GM19452 (cell line): ENCODE measurements at regions not wholly inside any gene's neighbourhood (a gene's known extent, or its start where the extent isn't known, plus 50 kb on each side); places are given as distances from the start of the nearest gene placed in this dataset.
"Not testable (repeated sequence)": the region's sequence is repeated elsewhere in the genome, so short reads cannot be mapped to it uniquely, and the experiment has no call there.

ENCODE experiments used
- ATAC-seq: cut with Tn5 transposase; IDR thresholded peaks from one replicate; pipeline ENCODE4 v1.9.1; 2021; ENCODE audit not compliant: unreplicated experiment

DNA sequence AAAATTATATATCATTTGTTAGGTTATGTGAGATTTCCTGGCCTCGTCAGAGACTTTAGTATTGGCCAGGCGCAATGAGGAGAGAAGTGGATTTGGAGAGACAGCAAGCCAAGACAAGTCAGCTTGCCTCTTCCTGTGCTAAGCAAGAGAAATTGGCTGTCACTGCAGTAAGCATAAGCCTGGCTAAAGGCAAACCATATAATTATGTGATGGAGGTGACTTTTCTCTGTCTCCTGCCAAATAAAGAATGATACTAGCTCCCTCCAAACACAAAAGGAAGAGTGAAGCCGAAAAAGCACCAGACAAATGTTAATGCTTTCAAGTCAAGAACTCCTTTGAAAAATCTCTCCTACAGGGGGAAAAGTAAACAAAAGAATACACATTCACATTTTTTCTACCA is 2246.0 kb downstream of the ARAP2 start:
- no peak for ATAC-seq

DNA sequence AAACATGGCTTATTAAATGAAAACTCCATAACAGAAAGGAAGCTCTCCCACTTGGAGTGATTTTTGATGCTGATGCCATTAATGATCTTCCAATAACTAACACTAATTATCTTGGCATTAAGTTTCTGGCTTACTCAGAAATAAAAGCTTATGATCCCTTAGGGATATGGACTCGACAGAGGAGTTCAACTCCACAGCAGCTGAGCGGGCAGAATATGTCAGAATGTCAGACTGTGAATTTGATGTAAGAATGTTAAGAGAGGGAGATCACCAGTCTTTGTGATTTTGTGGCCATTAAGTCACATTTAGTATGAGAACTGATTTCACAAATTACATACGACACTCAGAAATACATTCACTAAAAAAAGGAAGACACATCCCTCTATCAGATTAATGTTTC is 2244.0 kb downstream of the ARAP2 start:
- ATAC-seq, result no peak

DNA sequence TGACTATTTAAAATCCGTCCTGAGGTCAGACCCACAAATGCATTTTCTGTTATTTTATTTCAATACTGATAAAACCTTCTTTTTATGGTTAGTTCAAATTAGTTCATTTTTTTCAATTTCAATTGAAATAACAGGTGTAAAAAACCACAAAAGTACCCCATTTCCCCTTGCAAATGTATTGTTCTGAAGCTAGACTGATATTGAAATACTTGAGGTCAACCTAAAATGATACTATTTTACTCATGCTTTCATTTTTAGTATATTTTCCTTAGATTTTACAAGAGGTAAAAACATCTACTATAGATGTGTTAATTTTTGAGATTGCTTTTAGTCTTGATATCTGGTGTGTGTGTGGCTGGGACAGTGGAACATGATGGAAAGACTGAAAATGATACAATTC is 2237.8 kb downstream of the ARAP2 start:
- not testable (repeated sequence) for ATAC-seq

DNA sequence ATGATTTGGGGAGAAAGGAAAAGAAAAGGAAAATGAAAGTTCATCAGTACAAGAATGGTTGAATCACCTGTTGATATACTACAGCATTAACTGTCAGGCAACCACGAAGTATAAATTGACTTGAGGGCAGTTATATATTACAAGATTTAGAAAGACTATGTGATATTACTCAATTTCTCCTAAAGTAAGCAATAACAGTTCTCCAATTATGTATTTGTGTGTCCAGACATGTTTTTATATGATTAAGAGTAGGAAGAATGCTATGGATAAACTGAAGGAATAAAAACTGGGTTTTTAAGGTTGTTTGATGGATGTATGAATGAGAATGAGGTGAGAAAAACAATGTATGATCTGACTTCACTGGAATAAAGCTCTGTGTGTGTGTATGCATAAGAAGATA is 2234.4 kb downstream of the ARAP2 start:
- ATAC-seq, result no peak

DNA sequence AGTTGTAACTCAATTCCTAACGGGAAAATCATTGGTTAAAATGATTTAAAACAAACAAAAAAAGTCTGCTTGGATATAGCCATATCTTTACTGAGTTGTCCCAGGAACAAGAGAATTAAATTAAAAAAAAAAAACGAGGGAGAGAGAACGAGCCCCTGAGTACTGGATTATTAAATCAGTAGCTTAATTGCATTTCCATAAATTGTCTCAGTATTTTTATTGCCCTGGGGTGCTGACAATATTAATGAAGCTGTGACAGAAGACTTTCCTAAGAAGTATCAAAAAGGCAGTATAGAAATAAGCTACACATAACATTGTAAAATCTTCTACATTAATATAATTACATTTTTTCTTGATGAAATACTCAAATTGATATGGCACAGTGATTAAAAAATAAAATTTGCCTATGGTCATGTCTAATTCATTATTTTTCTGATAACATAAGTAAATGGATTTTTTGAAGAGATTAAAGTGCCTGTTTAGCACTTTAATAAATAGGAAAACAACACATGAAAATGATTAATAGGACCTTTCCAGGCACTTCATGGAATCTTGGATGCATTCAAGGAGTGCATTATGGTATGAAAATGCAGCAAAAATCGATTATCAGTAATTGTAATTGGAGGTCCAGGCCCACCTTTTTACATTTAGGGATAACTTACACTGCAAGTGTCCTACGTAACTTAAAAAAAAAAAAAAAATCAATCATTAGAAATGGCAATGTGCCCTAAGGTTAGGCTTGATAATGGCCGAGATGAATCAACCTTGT is 2233.4 kb downstream of the ARAP2 start:
- no peak for ATAC-seq

DNA sequence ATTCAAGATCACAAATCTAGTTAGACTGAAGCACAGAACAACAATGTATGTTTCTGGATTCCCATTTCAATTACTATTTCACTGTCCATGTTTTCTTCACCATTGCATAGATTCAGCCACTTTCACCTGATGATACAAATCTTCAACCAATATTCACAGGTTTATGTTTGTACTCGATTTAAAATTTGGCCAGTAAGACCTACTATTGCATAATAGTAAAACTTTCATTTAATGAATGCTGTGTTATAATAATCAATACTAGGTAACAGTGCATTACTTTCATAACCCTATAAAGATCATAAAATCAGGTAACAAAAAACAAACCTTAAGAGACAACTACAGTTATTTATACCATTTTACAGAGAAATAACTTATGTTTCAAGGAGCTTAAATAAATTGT is 2209.1 kb downstream of the ARAP2 start:
- ATAC-seq, result no peak

DNA sequence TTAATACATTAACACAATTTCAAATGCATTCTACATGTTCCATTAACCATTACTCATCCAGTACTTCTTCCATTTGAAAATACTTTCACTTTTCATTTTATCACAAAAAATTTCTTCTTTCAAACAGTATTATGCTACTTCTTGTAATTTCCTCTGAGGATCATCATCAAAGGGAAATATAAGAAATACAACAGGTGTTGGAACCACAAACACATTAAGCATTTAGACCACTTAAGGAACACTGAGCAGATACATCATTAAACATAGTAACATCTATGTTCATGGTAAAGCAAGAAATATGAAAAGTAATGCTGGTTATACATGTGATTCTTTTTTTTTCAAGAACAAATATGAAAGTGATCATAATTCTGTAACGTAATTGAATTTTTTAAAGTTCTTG is 2207.0 kb downstream of the ARAP2 start:
- ATAC-seq, result no peak

DNA sequence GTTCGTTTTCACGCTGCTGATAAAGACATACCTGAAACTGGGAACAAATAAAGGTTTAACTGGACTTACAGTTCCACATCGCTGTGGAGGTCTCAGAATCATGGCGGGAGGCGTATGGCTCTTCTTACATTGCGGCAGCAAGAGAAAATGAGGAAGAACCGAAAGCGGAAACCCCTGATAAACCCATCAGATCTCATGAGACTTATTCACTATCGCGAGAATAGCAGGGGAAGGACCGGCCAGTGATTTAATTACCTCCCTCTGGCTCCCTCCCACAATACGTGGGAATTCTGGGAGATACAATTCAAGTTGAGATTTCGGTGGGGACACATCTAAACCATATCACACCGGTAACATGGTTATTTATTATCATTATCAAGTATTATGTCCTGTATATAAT is 2204.5 kb downstream of the ARAP2 start:
- no peak for ATAC-seq

DNA sequence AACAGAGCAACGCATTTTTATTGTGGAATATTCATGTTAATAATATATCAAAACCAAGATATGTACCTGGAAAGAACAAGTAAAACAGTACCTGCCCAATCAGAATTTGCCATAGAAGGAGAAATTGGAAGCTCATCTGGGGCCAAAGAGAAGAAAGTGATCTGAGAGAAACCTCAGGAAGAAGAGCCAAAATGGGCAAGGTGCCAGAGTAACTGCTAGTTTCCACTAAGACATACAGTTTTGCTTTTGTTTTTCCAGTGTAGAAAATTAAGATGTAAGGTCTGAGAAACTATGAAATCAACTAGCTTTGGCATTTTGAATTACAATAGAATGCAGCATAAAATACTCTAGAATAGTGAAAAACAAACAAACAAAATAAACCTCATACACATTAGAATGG is 2201.2 kb downstream of the ARAP2 start:
- no peak for ATAC-seq

DNA sequence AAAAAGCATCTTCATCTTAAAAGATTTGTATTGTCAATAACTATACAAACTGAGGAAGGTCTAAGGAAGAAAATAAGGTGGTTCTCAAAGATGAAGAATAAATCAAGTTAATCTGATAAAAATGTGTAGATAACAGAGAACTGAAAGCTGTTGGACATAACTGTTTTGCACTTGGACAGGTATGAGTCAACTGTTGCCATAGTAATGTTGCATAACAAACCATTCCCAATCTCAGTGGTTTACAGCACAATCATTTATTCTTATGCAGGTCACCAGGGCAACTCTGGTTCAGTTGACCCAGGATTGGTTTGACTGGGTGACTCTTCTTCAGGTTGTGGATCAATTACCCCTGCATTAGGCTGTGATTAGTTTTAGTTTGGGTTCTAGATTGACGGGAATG is 2197.7 kb downstream of the ARAP2 start:
- ATAC-seq, result no peak

DNA sequence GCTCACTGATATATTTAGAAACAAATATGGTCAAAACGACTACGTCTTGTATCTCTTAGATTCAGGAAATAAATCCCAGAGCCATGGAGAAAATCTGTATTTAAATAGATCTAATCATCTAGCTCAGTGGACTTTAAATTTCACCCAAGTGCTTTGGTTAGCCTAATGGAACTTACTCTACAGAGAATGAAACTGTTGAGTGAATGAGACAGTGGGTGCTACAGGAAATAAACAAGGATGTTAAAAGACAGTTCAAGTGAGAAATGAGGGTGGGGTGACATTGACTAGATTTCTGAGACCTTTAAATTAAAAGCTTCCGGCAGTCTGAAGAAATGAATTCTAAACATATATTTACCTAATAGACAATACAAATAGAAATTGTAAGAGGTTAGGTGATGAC is 2197.0 kb downstream of the ARAP2 start:
- no peak for ATAC-seq

DNA sequence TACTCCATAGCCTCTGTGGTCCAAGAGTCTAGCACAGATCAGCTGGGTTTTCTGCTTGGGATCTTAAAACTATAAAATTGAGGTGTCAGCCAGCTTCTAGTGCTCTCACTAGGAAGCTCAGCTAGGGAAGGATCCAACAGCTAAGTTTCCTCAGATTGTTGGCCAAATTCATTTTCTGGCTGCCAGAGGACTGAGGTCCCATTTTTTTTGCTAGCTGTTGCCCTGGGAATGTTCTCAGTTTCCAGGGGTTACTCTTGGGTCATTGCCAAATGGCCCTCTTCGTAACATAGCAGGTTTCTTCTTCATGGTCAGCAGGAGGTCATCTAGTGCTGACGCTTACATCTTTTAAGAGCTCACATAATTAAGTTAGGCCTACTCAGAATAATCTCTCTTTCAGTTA is 2178.2 kb downstream of the ARAP2 start:
- no peak for ATAC-seq

DNA sequence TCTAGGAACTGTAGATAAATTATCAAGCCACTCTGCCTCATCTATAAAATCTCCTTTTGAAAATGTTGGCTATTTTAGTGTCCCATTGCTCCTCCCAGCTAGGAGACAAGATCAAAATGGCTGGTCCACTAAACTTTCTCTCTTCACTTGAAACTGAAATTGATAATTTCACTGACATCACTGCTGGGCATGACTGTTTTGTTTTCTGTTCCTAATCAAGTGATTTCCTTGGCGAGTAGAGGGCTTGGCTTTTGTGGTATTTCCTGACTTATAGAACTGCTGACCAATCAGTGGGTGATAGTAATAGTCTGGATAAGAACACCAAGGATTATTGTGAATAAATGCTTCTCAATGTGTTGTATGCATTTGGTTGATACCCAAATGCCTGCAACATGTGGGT is 2152.9 kb downstream of the ARAP2 start:
- ATAC-seq, result no peak

DNA sequence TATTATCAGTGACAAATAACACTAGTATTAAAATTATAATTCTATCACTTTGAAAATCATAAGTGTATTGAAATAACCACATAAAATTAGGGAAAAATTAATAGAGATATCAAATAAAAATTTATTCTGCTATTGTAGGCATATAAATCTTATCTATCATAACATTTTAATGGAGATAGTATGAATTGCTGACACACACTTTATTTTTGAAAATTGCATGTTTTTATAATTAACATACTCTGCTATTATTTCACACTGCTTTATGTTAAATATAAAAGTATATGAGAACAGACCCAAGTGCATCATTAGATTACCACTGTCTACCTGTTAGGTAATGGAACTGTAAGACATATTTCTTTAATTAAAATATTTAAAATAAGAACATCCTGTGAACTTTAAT is 2150.2 kb downstream of the ARAP2 start:
- ATAC-seq, result no peak

DNA sequence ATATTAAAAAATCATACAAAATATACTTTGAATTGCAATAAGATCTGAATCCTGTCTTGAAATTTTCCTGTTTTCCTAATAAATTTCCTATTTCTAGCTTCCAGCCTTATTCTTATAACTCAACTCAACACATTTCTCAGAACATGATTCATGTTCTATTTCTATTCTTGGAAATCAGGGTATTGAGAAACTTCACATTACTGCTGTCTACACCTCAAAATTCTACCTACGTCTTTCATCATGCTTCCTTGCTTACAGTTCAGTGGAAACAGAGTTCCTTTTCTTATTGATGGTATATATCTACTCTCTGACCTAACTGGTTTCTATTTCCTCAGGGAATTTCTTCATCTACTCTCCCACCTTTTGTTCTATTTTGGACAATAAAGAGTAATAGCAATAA is 2139.0 kb downstream of the ARAP2 start:
- ATAC-seq, result no peak

DNA sequence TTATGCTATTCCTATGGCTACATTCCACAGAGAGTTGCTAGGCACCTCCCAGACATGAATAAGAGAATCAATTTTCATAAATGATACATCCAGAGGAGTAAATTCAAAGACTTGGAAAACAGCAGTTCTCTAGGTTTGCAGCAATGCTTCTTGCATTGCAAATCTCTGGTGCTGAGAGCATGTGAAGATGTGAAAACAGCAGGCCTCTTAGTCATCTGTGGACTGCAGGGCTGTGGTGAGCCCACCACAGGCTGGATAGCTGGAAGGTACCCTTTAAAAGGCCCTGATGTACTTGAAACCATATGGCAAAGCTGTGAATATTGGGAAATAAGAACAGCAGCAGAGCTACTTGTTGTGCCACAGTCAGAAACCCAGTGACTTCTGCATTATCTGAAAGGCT is 2135.9 kb downstream of the ARAP2 start:
- ATAC-seq, result no peak

DNA sequence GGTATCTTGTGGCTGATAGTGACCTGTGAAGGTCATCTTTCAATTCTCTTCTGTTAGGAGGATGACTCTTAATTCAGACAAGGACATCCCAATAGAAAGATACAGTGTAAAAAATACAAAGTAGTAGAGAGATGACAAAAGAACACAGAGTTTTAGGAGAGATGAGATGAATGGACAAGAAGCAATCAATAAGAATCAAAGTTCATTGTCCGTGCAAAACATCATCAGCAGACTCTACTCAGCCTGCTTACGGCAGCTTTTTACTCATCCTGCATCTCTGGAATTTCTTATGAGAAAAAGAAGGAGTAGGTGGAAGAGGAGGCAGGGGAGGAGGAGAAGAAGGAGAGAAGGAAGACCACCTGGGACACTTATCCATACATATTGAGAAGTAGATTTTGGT is 2131.7 kb downstream of the ARAP2 start:
- ATAC-seq, result no peak

DNA sequence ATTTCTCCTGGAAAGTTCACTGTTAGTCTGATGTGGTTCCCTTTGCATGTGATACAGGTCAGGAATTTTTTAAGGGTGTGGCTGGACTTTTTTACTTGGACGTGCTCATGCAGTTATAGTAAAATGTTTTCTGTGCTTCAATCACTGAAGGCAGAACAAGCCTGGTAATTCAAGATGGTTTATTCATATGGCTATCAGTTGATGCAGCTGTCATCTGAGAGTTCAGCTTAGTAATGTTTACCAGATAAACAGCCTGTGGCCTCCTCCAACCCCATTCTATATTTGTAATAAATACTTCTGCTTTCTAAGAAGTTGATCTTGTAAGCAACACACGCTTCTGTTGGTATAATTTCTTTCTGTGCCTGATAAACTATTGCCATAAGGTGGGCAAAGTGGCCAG is 2105.9 kb downstream of the ARAP2 start:
- ATAC-seq, result no peak

DNA sequence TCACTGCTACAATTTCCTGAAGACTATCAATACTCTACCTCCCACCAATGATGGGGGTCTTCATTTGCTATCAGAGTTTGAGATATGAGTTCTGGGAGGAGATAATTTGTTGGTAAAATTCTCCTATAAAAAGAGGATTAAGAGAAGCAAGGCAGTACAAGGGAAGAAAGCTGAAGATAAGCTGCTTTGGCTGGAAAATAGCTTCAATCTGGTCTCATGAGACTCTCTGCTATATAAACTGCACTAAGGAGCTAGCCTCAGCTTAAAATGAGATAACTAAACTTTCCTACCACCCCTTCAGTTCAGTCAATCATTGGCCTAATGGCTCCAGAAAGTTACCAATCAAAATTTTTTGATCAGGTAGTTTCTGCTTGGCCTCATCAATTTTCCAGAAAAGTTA is 2105.0 kb downstream of the ARAP2 start:
- ATAC-seq, result no peak

DNA sequence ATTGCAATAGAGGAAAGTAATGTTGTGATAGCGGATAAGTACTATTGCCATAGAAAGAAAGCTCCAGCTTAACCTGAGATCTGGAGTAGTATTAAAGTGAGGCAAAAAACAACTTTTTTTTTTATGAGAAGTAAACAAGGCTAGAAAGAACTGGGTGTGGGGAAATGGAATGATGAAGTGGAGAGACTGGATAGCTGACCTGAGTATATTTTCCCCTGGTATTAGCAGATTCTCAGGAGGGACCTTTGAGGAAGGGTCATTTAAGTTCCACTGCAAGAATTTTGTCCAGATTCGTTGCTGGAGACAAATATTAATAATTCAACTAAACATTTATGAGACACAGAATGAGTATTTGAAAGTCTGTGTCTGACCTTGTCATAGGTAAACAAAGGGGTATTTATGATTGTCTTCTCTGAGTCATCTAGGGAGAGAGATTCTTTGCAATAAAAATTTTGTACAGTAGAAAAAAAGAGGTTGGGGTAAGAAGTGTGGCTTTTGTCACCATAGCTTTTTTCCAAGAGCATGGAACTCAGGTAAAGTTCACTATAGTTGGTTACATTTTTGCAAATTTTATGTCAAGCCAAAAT is 2095.9 kb downstream of the ARAP2 start:
- no peak for ATAC-seq

DNA sequence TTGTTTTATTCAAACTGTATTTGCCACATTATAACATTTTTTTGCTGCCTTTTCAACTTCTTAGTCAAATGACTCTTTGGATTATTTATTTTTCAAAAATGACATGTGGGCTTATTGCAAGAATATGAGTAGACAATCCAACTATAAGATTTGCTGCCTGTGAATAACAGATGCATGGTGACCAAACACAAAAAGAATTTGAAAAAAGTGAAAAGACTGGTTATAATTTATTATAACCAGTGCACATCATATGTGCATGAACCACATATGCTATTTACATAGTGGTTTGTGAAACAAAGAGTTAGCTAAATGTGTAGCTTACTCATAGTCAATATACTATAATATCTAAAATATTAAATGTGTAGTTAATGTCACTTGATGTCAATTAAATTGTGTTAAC is 2086.8 kb downstream of the ARAP2 start:
- no peak for ATAC-seq

DNA sequence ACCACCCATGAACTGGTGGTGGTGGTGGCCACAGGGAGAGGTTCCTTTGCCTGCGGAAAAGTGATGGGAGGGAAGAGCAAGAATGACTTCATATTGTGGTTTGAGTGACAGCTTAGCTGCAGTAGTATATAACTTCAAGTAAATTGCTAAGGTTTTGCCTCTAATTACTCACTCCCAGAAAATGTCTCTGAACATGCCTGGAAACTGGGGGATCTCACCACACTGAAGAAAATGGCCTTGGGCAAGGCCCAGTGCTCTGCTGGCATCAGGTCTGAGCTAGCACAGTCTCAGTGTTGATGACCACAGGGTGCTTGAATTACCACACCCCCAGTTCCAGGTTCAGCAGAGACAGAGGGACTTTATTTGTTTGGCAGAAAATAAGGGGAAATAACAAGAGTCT is 2085.4 kb downstream of the ARAP2 start:
- ATAC-seq, result no peak

DNA sequence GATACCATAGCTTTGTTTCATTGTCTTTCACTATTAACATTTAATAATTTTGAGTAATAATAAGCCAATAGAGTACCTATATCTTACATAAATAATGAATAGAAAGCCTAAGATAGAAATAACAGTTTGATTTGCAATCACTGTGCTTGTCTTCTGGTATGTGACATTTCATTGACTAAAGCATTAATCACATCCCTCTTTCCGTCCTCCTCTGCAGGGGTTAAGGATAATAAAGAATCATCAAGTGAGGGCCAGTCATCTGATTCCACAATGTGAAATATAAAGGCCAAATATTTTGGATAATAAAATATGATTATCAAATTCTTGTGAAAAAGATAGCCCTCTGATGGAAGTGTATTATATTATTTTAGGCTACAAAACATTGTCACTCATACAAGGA is 2073.4 kb downstream of the ARAP2 start:
- no peak for ATAC-seq
